ENCODE measurements at regions not wholly inside any gene's neighbourhood (a gene's known extent, or its start where the extent isn't known, plus 50 kb on each side); places are given as distances from the start of the nearest gene placed in this dataset.

DNA sequence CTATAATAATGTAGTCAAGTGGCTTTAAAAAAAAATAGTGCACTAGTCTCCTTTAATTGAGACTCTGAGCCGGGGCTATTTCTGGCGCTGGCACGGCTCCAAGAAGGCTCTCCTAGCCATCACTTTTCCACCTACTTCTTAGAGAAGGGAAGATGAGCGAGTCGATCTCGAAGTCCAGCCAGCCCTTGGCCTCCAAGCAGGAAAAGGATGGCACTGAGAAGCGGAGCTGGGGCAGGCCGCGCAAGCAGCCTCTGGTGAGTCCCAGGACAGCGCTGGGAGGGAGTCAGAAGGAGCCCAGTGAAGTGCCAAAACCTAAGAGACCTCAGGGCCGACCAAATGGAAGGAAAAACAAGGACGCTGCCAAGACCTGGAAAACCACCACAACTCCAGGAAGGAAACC is 531.9 kb downstream of the MAGEB5 start:
- no peak for DNase-seq (ENCODE audit: low read depth)
- in situ Hi-C loops (cut with HindIII; ENCODE audit: low pct_unique_long_range_greater_than_20kb, low sequenced_read_pairs), result no loop called here

DNA sequence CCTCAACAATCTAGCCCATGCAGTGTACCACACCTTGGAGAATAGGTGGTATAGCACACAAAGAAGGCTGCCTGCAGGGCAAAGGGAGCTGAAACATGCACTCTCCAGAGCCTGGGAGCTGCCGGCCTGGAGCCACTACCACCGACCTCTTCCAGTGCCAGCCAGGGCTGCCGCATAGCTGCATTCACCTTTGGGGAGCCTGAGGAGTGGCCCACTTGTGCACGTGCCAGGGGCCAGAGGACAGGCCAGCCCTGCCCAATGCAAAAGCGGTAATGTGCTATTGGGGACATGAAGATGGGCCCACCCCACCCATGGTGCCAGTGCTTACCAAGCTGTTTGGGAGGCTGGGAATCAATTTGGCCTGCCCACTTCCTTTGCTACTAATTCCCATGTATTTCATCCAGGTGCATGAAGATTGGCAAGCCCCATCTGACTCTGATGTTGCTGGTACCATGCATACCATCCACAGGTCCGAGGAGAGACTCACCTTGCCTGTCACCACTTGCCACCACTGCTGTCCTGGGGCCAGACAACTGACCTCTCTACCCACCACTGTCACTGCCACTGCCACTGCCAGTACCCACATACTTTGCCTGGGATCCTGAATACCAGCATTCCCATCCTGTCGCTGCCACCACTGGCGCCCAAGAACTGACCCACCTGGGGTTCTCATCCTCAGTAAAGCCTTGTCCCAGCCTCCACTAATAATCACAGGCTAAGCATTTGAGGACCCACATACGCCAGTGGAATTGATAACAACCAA is 506.9 kb downstream of the MAGEB5 start:
- DNase-seq (ENCODE audit: low read depth), result no peak
- in situ Hi-C loops (cut with HindIII; ENCODE audit: low pct_unique_long_range_greater_than_20kb, low sequenced_read_pairs), result no loop called here

DNA sequence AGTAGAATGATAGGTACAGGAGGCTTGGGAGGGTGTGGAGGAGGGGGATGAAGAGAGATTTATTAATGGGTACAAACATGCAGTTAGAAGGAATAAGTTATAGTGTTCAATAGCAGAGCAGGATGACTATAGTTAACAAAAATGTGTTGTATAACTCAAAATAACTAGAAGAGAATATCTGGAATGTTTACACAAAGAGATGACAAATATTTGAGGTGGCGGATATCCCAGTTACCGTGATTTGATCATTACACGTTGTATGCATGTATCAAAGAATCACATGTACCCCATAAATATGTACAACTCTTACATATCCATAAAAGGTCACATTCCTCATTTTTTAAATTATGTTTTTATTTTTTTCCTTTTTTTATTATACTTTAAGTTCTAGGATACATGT is 456.6 kb downstream of the MAGEB5 start:
- no peak for DNase-seq (ENCODE audit: low read depth)
- in situ Hi-C loops (cut with HindIII; ENCODE audit: low pct_unique_long_range_greater_than_20kb, low sequenced_read_pairs), result no loop called here

DNA sequence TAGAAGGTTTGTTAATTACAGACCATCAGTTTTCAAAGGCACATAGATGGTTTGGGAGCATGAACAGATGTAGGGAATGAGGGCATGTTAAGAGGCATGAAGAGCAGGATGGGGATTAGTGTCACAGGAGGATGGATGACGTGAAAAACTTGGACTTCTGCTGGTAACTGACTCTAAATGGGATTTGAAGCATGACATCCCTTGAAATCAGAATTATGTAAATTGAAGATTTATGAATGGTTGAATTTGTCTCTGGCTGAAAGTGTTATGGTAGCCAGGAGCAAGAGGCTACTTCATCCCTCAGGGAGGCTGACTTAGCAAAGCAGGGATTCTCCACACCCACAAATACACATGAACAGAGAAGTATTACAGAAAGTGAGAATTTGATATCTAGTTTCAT is 454.6 kb downstream of the MAGEB5 start:
- in situ Hi-C loops (cut with HindIII; ENCODE audit: low pct_unique_long_range_greater_than_20kb, low sequenced_read_pairs), result no loop called here
- DNase-seq (ENCODE audit: low read depth), result no peak

DNA sequence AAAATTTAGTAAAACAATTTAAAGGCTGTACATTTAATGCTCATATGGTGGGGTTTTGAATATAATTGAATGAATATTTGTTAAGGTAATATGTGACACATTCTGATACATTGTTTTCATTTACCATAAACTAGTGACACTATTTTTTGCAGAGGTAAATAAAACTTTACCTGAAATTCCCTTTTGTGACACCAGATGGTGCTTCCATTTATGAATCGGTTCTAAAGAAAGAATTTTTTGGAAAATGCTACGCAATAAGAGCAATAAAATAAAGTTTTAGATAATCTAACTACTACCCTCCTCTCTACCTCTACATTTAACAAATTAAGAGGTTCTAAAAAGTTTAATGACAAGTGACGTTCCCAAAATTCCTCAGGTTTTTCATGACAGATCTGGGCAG is 448.9 kb downstream of the MAGEB5 start:
- in situ Hi-C loops (cut with HindIII; ENCODE audit: low pct_unique_long_range_greater_than_20kb, low sequenced_read_pairs), result no loop called here

DNA sequence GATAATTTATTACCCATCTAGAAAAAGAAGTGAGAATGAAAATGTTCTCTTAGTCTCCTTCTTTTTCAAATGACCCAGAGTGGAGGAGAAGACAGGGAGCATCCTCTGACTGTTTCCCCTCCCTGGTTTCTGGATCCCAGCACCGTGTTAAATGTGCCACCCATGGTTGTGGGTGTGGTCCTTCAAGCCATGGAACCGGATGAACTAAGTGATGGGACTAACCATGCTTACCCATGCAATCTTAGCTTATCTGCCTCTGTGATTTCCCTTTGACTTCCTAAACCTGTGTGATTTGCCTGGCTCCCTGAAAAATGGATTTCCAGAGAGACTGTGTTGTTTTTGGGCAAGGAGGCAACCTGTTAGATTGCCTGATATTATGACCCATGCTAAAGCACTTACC is 437.1 kb downstream of the MAGEB5 start:
- no peak for DNase-seq (ENCODE audit: low read depth)
- in situ Hi-C loops (cut with HindIII; ENCODE audit: low pct_unique_long_range_greater_than_20kb, low sequenced_read_pairs), result no loop called here

More for the DNA sequence above, 448.9 kb downstream of the MAGEB5 start:
- no peak for DNase-seq (ENCODE audit: low read depth)

DNA sequence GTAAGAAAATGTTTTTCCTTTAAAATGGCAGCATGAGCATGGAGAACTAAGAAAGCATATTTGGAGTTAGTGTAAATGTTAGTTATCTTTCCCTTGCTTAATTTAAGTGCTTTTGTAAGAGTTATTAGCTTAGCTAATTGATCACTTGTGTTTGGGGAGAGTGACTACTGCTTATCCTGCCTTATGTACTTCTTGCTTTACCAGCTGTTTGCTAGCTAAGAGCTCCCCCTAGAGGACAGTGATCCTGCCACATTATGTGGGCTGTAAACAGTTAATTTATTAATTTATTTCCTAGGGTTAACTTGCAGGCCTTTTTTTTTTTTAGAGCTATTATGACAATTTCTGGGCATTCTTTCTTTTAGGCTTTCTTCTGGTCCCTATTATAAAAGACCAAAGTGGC is 435.8 kb downstream of the MAGEB5 start:
- in situ Hi-C loops (cut with HindIII; ENCODE audit: low pct_unique_long_range_greater_than_20kb, low sequenced_read_pairs), result no loop called here
- DNase-seq (ENCODE audit: low read depth), result no peak

DNA sequence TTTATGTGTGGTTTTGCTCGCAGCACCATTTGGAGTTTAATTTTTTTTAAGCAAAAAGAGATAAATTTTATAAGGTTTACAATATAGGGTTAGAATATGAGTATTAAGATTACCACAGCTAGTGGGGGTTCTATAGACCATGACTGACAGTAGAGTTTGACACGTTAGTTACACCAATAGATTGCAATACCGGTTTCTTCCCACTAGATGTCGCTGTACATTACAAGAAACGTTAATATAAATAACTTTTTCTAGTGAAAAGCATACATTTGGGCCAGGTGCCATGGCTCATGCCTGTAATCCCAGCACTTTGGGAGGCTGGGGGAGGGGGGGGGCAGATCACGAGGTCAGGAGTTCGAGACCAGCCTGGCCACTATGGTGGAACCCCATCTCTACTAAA is 433.6 kb downstream of the MAGEB5 start:
- in situ Hi-C loops (cut with HindIII; ENCODE audit: low pct_unique_long_range_greater_than_20kb, low sequenced_read_pairs), result no loop called here
- DNase-seq (ENCODE audit: low read depth), result no peak

DNA sequence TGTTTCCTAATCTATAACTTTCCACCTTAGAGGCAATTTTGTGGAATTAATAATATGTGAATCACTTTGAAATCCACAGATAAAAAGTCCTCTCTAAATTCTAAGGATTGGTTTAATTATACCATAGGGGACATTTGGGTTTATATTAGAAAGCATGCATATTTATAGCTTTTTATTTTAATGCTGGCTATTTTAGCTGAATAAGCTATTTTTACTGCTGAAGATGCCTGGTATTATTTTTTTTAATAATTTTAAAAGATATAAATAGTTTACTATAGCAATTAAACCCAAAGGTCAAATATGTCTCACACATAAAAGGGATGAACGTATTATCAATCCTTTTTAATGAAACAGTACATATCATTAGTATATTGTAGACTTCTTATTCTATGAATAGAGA is 415.4 kb downstream of the MAGEB5 start:
- in situ Hi-C loops (cut with HindIII; ENCODE audit: low pct_unique_long_range_greater_than_20kb, low sequenced_read_pairs), result no loop called here
- no peak for DNase-seq (ENCODE audit: low read depth)

DNA sequence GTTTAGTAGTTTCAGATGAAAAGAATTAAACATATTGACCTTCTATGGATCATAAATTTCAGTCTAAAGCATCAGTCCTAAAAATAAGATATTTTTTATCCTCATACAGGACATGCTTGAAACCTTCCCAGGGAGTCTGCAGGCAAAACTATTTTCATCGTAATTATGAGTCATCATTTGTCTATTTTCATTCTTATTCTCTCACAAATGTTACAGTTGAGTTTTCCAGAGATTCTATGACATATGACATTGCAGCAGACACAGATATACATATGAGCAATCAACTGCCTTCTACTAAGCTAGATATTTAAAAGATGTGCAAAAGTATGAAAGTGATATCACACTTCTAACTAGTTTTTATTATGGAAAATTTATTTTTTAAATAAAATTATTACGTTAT is 398.0 kb downstream of the MAGEB5 start:
- DNase-seq (ENCODE audit: low read depth), result no peak
- in situ Hi-C loops (cut with HindIII; ENCODE audit: low pct_unique_long_range_greater_than_20kb, low sequenced_read_pairs), result no loop called here

DNA sequence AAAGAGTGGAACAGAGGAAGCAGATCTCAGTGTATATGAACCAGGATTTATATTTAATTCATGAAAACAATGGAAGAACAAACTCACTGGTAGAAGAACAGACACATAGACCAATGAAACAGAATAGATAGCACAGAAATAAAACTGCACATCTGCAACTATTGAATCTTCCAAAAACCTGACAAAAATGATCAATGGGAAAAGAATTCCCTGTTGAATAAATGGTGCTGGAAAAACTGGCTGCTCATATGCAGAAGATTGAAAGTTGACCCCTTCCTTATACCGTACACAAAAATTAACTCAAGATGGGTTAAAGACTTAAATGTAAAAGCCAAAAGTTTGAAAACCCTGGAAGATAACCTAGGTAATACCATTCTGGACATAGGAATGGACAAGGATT is 391.0 kb downstream of the MAGEB5 start:
- DNase-seq (ENCODE audit: low read depth), result no peak
- in situ Hi-C loops (cut with HindIII; ENCODE audit: low pct_unique_long_range_greater_than_20kb, low sequenced_read_pairs), result no loop called here

DNA sequence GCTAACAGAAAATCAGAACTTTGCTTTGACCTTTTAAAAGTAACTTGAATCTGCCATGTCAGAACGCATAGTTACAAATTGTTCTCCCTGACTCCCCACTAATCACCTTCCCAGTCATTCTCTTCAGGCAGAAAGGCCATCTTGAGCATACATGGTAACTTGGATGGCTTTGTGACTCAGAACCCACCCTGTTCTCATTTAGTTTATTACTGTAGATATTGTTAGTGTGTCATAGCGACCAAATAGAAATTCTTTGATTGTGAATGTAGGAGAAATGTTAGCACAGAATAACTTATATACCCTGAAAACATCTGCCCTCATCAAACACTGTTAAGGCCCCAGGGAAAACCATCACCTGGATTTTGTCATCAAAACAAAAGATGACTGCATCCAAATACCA is 382.0 kb downstream of the MAGEB5 start:
- no peak for DNase-seq (ENCODE audit: low read depth)
- in situ Hi-C loops (cut with HindIII; ENCODE audit: low pct_unique_long_range_greater_than_20kb, low sequenced_read_pairs), result no loop called here

DNA sequence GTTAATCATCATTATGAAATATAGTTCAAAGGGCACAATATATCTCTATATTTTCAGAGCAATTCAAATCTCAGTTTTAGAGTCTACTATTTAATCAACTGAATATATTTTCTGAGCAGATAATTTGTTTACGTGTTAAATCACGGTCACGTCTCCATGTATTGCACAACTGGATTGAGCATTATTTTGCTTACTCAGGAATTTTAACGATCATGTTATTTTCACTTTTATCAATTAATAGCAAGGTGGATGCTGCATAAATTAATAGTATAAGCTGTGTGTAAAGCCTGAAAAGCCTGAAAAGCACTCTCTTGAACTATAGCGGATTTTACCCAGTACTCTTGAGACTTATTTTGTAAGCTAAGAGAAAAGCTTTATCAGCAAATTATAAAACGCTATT is 374.9 kb downstream of the MAGEB5 start:
- DNase-seq (ENCODE audit: low read depth), result no peak
- in situ Hi-C loops (cut with HindIII; ENCODE audit: low pct_unique_long_range_greater_than_20kb, low sequenced_read_pairs), result no loop called here

DNA sequence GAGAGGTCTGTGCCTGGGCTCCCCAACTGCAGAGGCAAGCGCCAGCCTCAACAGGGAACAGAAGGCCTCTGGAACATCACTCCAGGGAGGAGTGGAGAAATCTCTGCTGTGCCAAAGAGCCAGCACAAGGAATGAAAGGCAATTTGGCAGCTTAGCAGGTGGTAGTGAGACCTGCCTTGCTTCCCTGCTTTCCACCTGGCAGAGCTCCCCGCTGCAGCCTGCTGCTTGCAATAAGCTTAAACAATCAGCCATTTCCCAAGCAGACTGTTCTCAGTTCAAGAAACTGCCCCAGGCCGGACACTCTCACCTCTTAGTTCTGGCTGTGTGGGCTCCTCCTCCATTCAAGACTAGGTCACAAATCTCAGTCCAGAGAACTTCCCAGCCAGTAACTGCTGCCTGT is 370.6 kb downstream of the MAGEB5 start:
- in situ Hi-C loops (cut with HindIII; ENCODE audit: low pct_unique_long_range_greater_than_20kb, low sequenced_read_pairs), result no loop called here
- DNase-seq (ENCODE audit: low read depth), result no peak

DNA sequence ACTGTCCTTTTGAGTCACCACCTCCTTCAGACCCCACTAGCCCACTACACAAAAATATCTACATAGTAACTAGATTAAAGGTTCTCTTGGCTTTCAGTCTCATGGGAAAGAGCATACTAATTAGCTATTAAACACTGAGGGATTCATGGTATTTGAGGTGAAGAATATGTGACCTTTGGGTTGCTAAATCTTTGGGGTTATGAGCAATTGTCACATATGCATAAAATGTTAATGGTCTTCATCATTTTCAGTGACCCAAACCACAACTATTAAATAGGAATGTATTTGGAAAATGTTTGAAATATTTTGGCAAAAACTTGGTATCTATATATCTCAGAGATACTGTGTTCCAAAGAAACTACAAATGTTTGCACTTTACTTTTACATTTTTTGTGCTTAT is 365.1 kb downstream of the MAGEB5 start:
- DNase-seq (ENCODE audit: low read depth), result no peak
- in situ Hi-C loops (cut with HindIII; ENCODE audit: low pct_unique_long_range_greater_than_20kb, low sequenced_read_pairs), result no loop called here

DNA sequence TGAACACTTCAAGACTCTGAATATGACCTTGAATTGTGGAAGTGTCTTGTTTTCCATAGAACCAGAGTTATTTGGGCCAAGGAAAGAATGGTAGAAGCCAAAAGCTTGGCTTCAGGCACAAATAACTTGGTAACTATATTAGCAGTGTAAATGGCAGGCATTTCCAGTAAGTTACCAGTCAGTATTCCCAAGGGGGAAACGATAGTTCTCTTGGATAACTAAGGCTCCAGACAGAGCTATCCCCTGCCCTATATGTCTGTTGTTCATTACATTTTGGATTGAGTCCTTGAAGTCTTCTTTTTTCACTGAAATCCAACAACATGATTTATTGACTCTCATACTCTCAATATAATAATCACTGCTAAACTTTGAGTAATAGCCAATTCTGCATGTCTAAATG is 364.1 kb downstream of the MAGEB5 start:
- in situ Hi-C loops (cut with HindIII; ENCODE audit: low pct_unique_long_range_greater_than_20kb, low sequenced_read_pairs), result no loop called here
- no peak for DNase-seq (ENCODE audit: low read depth)

DNA sequence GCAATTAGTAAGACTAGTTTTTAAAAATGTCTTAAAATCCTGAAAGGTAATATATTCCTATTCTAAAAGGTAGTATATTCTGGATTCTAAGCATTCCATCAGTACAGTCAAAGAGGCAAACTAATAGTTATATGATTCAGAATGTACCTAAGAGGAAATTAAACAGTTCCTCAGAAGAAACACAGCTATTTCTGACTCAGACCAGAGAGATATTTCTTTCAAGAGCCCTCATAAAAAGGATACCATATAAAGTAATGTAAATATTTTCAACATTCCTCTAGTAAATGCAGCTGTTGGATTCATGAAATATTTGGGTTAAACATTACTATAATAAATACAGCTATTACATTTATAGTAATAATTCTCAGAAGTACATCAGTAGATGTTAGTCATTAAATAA is 358.3 kb downstream of the MAGEB5 start:
- in situ Hi-C loops (cut with HindIII; ENCODE audit: low pct_unique_long_range_greater_than_20kb, low sequenced_read_pairs), result no loop called here
- no peak for DNase-seq (ENCODE audit: low read depth)

DNA sequence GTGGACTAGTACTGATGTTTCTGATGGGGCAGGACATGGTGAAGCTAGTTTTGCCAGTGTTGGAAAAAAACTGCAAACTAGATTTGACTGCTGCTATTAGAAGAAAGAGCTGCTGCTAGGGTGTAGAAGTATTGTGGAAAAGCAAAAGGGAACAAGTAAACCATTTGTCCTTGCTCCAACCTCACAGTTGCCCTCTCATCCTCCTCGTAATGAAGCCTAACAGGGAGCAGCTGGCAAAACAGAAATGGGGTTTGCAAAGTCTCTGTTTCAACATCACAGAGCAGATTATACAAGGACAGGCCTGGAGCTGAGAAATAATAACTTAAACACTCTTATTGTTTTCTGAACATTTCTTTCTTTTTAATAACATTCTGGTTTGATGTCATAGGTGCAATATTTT is 346.2 kb downstream of the MAGEB5 start:
- DNase-seq (ENCODE audit: low read depth), result no peak
- in situ Hi-C loops (cut with HindIII; ENCODE audit: low pct_unique_long_range_greater_than_20kb, low sequenced_read_pairs), result no loop called here

DNA sequence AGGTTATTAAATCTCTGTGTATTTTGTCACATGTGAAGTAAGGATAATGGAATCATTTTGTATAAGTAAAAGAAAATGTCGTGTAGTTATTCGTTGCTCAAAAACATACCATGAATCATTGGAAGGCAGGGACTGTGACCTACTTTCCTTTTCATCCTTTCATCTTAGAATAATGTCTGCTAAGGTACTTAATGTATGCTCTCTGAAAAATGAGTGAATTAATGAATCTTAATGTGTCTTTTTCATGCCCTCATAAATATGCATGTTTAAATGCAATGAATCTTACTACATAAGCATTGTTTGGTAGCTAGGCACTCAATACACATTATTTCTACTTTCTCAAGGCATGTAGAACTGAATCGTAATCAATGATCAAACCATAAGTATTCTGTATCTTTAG is 343.9 kb downstream of the MAGEB5 start:
- in situ Hi-C loops (cut with HindIII; ENCODE audit: low pct_unique_long_range_greater_than_20kb, low sequenced_read_pairs), result no loop called here
- no peak for DNase-seq (ENCODE audit: low read depth)

DNA sequence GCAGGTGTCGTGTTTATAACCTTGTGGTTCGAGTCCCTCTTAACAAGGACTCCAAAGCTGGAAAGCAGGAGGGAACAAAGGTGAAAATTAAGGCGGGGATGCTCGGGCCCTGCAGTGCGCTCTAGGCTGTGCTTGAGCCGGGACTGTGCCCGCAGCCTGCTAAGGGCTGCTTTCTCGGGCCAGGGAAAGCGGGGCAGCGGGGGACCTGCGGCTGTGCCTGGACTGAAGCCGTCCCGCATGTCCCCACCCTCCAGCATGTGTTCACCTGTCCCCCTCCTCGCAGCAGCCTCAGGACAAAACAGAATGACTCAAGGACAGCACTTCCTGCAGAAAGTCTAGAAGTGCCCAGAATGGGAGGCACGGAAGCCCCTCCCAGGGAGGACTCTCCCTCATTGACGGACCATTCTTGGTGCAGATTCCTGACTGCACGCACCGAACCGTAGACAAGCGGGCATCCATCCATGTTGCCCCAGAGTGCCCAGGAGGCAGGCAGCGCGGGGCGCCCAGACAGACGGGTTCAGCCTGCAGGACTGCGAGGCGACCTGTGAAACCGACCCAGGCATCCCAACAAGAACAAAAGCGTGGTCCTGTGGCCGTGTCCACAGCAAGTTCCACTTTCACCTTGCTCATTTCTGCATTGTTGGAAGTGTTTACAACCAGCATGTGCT is 342.9 kb downstream of the MAGEB5 start:
- in situ Hi-C loops (cut with HindIII; ENCODE audit: low pct_unique_long_range_greater_than_20kb, low sequenced_read_pairs), result no loop called here
- DNase-seq (ENCODE audit: low read depth), result no peak

Data from Caki2 (cell line).